GM12801 (cell line): ENCODE measurements at regions not wholly inside any gene's neighbourhood (a gene's known extent, or its start where the extent isn't known, plus 50 kb on each side); places are given as distances from the start of the nearest gene placed in this dataset.

Source experiments
- TF ChIP-seq, protein P1 (sequence below): IDR thresholded peaks from one replicate; pipeline ENCODE4 v1.5.1; 2011; ENCODE audit warnings: control low read depth; ENCODE audit not compliant: insufficient read length; ENCODE audit errors: extremely low read depth

DNA sequence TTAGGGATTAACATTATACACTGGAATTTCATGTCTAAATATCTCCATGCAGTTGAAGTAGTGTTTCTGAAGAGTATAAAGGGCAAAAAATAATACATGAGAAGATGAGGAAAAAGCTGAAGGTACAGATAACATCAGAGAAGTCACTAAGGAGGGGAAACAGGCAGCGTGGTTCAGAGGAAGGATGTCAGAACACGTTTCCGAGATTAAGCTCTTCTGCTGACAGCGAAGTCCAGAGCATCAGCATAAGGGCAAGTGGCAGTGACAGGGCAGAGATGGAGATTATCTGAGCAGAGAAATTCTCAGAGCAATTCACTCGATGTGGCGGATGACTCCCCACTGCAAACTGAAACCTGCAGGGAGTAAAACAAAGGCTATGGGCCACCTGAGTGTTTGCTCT, 443.2 kb upstream of the FRG1 start:
- TF ChIP-seq, protein P1, sequence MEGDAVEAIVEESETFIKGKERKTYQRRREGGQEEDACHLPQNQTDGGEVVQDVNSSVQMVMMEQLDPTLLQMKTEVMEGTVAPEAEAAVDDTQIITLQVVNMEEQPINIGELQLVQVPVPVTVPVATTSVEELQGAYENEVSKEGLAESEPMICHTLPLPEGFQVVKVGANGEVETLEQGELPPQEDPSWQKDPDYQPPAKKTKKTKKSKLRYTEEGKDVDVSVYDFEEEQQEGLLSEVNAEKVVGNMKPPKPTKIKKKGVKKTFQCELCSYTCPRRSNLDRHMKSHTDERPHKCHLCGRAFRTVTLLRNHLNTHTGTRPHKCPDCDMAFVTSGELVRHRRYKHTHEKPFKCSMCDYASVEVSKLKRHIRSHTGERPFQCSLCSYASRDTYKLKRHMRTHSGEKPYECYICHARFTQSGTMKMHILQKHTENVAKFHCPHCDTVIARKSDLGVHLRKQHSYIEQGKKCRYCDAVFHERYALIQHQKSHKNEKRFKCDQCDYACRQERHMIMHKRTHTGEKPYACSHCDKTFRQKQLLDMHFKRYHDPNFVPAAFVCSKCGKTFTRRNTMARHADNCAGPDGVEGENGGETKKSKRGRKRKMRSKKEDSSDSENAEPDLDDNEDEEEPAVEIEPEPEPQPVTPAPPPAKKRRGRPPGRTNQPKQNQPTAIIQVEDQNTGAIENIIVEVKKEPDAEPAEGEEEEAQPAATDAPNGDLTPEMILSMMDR = no peak

DNA sequence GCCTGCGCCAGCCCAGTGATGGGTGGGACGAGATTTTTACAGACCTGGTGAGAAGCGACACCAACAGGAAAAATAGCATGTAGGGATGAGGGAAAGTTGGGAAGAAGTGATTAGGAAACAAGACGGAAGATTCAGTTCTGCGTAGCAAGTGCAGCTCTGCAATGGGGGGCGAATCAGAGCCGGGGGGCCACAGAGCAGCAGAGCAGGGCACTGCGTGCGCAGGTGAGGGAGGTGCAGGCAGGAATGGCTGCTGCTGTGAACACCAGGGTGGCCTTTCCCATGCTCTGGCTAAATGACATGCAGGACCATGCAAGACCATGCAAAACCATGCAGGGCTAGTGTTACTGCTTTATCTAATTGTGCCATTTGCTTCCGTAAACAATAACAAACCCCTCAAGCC, 442.7 kb upstream of the FRG1 start:
- TF ChIP-seq, protein P1 = no peak

DNA sequence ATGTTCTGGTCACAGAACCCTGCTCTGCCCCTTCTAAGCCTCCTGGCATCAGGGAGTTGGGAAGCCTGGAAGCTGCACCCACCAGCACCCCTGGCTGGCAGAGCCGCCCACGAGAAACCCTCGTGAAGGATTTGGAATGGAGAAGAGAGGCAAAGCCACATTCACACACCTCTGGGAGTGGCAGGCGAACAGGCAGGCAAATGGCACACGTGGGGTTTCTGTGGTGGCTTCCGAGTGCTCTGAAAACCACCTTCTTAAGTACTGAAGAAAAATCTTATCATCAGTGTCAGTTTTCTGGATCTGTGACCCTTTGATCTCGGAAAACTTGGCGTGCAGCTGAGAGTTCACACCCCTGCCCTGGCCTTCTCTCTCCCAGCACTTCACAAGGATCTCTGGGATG, 442.2 kb upstream of the FRG1 start:
- TF ChIP-seq, protein P1 = no peak

DNA sequence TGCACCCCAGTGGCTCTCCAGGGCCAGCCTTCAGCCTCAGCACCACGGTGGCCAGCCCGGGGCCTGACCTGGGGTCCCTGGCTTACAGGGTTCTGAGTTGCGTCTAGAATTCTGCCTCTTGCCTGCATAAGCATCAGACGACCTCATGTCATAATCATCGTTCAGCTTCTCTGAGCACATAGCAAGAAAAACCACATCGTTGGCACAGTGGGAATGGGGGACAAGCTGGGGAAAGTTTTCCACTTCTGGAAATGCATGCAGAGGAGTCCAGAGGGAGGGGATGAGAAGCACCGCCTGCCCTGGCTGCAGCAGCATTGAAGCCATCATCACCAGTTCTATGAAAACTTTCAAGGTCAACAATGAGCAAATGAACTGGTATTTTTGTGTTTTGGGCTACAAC, 441.0 kb upstream of the FRG1 start:
- TF ChIP-seq, protein P1 = no peak

DNA sequence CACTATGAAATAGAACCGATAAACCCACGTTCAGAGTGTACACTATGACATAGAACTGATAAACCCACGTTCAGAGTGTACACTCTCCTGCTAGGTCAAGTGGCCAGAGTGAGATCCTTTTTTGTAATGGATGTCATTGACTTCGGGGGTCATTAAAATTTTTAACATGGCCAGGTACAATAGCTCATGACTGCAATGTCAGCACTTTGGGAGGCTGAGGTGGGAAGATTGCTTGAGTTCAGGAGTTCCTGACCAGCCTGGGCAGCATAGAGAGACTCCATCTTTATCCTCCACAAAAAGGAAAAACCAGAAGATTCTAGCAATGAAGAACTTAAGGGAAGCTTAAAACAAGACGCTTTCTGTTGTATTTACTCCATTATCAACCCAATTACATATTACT, 439.7 kb upstream of the FRG1 start:
- TF ChIP-seq, protein P1 = no peak

DNA sequence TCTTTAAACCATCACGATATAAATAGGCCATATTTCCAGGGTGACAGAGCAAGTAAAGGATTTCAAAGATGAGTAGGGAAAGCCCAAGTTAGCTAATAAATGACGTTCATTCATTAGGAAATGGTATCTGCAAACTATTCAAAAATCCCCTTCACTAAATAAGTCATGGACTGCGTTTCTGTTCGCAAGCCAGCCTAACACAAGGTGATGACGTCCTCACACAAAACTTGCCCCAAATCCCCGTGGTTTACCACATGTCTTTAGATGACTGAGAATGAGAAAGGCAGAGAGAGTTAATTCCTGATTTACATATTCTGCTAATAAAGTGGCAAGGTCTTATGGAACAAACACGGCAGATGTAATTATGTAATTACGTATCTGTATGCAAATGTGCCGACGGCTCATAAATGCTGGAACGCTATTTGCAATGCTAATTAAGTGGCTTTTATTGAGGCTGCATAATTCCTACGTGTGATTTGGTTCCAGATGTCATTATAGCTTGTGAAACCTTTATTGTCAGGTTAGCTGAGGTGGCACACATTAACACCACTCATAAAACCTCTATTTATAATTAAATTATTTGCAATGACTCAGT, 437.7 kb upstream of the FRG1 start:
- TF ChIP-seq, protein P1 = no peak

DNA sequence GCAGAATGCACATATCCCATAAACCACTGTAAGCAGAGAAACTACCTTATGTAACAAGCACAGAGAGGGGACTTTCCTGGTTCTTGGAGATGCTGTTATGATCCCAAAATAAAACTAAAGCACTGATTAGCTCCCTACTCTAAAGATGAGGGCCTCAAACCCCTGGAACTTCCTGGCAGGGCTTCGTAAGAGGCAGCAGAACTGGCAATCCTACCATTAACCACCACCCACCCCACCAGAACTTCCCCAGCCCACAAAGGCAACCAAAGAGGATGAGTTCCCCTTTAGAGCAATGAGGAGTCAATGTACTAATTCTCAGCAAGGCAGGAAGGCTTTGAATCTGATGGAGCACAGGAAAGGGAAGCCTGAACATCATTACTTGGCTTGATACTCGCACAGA, 436.5 kb upstream of the FRG1 start:
- TF ChIP-seq, protein P1 = no peak
